IMR-90 (cell line): ENCODE measurements at regions not wholly inside any gene's neighbourhood (a gene's known extent, or its start where the extent isn't known, plus 50 kb on each side); places are given as distances from the start of the nearest gene placed in this dataset.

Experiments used
- ATAC-seq: fragments of 200-7000 bp; cut with Tn5 transposase; 2 replicates; pipeline ENCODE4 v1.9.1; 2020; ENCODE audit warnings: low read depth, mild to moderate bottlenecking, moderate library complexity
- BruUV-seq: library from RNA; stranded (reverse); fragments of 400-500 nt; replicated peaks from 2 replicates; lab custom pipeline; 2021; lab: Mats Ljungman, UMichigan
- CTCF ChIA-PET: fragments of 300-600 bp; formaldehyde crosslinking; extraction: SDS; loops from one replicate; lab custom pipeline; 2021; ENCODE audit warnings: antibody characterized with exemption; lab: Yijun Ruan, JAX
- POLR2A ChIA-PET: fragments of 300-600 bp; sonication (Branson Sonifier 250); formaldehyde crosslinking; loops from one replicate; lab custom pipeline; 2022; ENCODE audit warnings: antibody characterized with exemption; ENCODE audit not compliant: unreplicated experiment; lab: Charles Lee
- DNase-seq: peaks from one replicate; pipeline ENCODE4 v3.0.0; 2013
- H2AFZ ChIP-seq: replicated peaks from 2 replicates; pipeline ENCODE3; 2013; ENCODE audit warnings: low read length, mild to moderate bottlenecking; ENCODE audit not compliant: poor library complexity
- H2AK5ac ChIP-seq: 2 replicates; pipeline ENCODE4 v1.6.1; 2013; ENCODE audit warnings: low read depth, low read length, inconsistent platforms
- H2AK9ac ChIP-seq: replicated peaks from 2 replicates; pipeline ENCODE3; 2013; ENCODE audit warnings: mild to moderate bottlenecking, low read depth, low read length, moderate library complexity; ENCODE audit not compliant: poor library complexity
- H2BK120ac ChIP-seq: 2 replicates; pipeline ENCODE4 v1.6.1; 2013; ENCODE audit warnings: low read depth, low read length, inconsistent platforms
- H2BK15ac ChIP-seq: 3 replicates; pipeline ENCODE4 v1.6.1; 2013; ENCODE audit warnings: low read depth, low read length, inconsistent platforms
- H2BK20ac ChIP-seq: 2 replicates; pipeline ENCODE4 v1.6.1; 2013; ENCODE audit warnings: low read depth, mild to moderate bottlenecking, inconsistent platforms, low read length, moderate library complexity
- H2BK5ac ChIP-seq: 2 replicates; pipeline ENCODE4 v1.6.1; 2013; ENCODE audit warnings: mild to moderate bottlenecking, low read depth, low read length, inconsistent platforms; ENCODE audit not compliant: poor library complexity, severe bottlenecking
- H3K14ac ChIP-seq: replicated peaks from 2 replicates; pipeline ENCODE4 v1.6.1; 2013; ENCODE audit warnings: low read depth, low read length, inconsistent platforms
- H3K18ac ChIP-seq: 2 replicates; pipeline ENCODE4 v1.6.1; 2013; ENCODE audit warnings: low read depth, low read length, control low read depth
- H3K23ac ChIP-seq: 2 replicates; pipeline ENCODE4 v1.6.1; 2013; ENCODE audit warnings: low read depth, low read length, inconsistent platforms
- H3K27ac ChIP-seq: 2 replicates; pipeline ENCODE4 v1.5.1; 2013; ENCODE audit warnings: mild to moderate bottlenecking, control low read depth, low read length; ENCODE audit not compliant: insufficient read depth
- H3K27me3 ChIP-seq: 2 replicates; pipeline ENCODE4 v1.6.1; 2013; ENCODE audit warnings: low read length; ENCODE audit not compliant: control insufficient read depth, insufficient read depth
- H3K36me3 ChIP-seq: 2 replicates; pipeline ENCODE4 v1.6.1; 2013; ENCODE audit warnings: low read length, mixed read lengths; ENCODE audit not compliant: control insufficient read depth, insufficient read depth
- H3K4ac ChIP-seq: 2 replicates; pipeline ENCODE4 v1.6.1; 2013; ENCODE audit warnings: low read depth, low read length, inconsistent platforms
- H3K4me1 ChIP-seq: 2 replicates; pipeline ENCODE4 v1.6.1; 2013; ENCODE audit warnings: low read length, mixed read lengths; ENCODE audit not compliant: control insufficient read depth, insufficient read depth
- H3K4me2 ChIP-seq: 2 replicates; pipeline ENCODE4 v1.6.1; 2013; ENCODE audit warnings: low read depth, mild to moderate bottlenecking, control low read depth, low read length, moderate library complexity
- H3K4me3 ChIP-seq: 2 replicates; pipeline ENCODE4 v1.5.1; 2013; ENCODE audit warnings: low read depth, mild to moderate bottlenecking, control low read depth, low read length, moderate library complexity; ENCODE audit not compliant: insufficient read depth
- H3K56ac ChIP-seq: 2 replicates; pipeline ENCODE4 v1.6.1; 2013; ENCODE audit warnings: low read length, inconsistent platforms; ENCODE audit not compliant: insufficient read depth; ENCODE audit errors: extremely low read depth
- H3K79me1 ChIP-seq, 2 experiments: 2 replicates each; pipeline ENCODE4 v1.6.1; 2013; ENCODE audit warnings: low read length in 2 of 2, inconsistent platforms in 1 of 2, low read depth in 1 of 2
- H3K9ac ChIP-seq: 2 replicates; pipeline ENCODE4 v1.6.1; 2013; ENCODE audit warnings: low read depth, low read length, control low read depth
- H3K9me1 ChIP-seq: 2 replicates; pipeline ENCODE4 v1.6.1; 2013; ENCODE audit warnings: low read length, inconsistent platforms; ENCODE audit not compliant: insufficient read depth
- H3K9me3 ChIP-seq: 2 replicates; pipeline ENCODE4 v1.6.1; 2013; ENCODE audit warnings: low read length; ENCODE audit not compliant: control insufficient read depth, insufficient read depth
- H4K20me1 ChIP-seq: 2 replicates; pipeline ENCODE4 v1.6.1; 2013; ENCODE audit warnings: low read length, inconsistent platforms; ENCODE audit not compliant: insufficient read depth
- H4K5ac ChIP-seq: 2 replicates; pipeline ENCODE4 v1.6.1; 2013; ENCODE audit warnings: mild to moderate bottlenecking, low read depth, low read length, control low read depth
- H4K8ac ChIP-seq, 2 experiments: 2 replicates each; pipeline ENCODE4 v1.6.1; 2013; ENCODE audit warnings: low read depth in 2 of 2, low read length in 2 of 2, control low read depth in 1 of 2, inconsistent platforms in 1 of 2
- H4K91ac ChIP-seq: 2 replicates; pipeline ENCODE4 v1.6.1; 2013; ENCODE audit warnings: low read depth, low read length, inconsistent platforms; ENCODE audit not compliant: insufficient read depth
- BHLHE40 ChIP-seq: fragments of 150-350 bp; IDR thresholded peaks from 2 replicates; pipeline ENCODE4 v1.6.1; 2016; ENCODE audit warnings: mild to moderate bottlenecking, low read depth, low read length
- CEBPB ChIP-seq: IDR thresholded peaks from 2 replicates; pipeline ENCODE4 v1.6.1; 2012; ENCODE audit warnings: low read depth, low read length, improper control_type of control experiment
- CHD1 ChIP-seq: IDR thresholded peaks from 2 replicates; pipeline ENCODE4 v1.6.1; 2012; ENCODE audit warnings: low read depth, low read length, improper control_type of control experiment
- CTCF ChIP-seq: conservative IDR thresholded peaks from 2 replicates; pipeline ENCODE4 v1.5.1; 2012; ENCODE audit warnings: mild to moderate bottlenecking, low read depth, low read length, improper control_type of control experiment
- ELK1 ChIP-seq: fragments of 150-350 bp; IDR thresholded peaks from 2 replicates; pipeline ENCODE4 v1.6.1; 2016; ENCODE audit warnings: low read depth, mild to moderate bottlenecking, low read length, moderate library complexity, borderline replicate concordance
- FOS ChIP-seq: fragments of 150-350 bp; IDR thresholded peaks from 2 replicates; pipeline ENCODE4 v1.6.1; 2016; ENCODE audit warnings: low read depth, low read length
- MAFK ChIP-seq: IDR thresholded peaks from 2 replicates; pipeline ENCODE4 v1.6.1; 2012; ENCODE audit warnings: low read depth, low read length, improper control_type of control experiment
- MAZ ChIP-seq: IDR thresholded peaks from 2 replicates; pipeline ENCODE4 v1.6.1; 2012; ENCODE audit warnings: low read depth, mild to moderate bottlenecking, low read length, improper control_type of control experiment, moderate library complexity, borderline replicate concordance
- MXI1 ChIP-seq: IDR thresholded peaks from 2 replicates; pipeline ENCODE4 v1.6.1; 2012; ENCODE audit warnings: low read depth, mild to moderate bottlenecking, low read length, moderate library complexity, borderline replicate concordance
- RAD21 ChIP-seq: IDR thresholded peaks from 2 replicates; pipeline ENCODE4 v1.6.1; 2012; ENCODE audit warnings: low read length, improper control_type of control experiment
- RCOR1 ChIP-seq: IDR thresholded peaks from 2 replicates; pipeline ENCODE4 v1.6.1; 2012; ENCODE audit warnings: mild to moderate bottlenecking, low read length, improper control_type of control experiment; ENCODE audit not compliant: insufficient replicate concordance
- RFX5 ChIP-seq: IDR thresholded peaks from 2 replicates; pipeline ENCODE4 v1.8.0; 2012; ENCODE audit warnings: low read depth, mild to moderate bottlenecking, low read length, moderate library complexity
- SMC3 ChIP-seq: fragments of 150-350 bp; IDR thresholded peaks from 2 replicates; pipeline ENCODE4 v1.6.1; 2016; ENCODE audit warnings: low read depth, mild to moderate bottlenecking, antibody characterized with exemption, low read length, moderate library complexity
- USF2 ChIP-seq: fragments of 150-350 bp; IDR thresholded peaks from 2 replicates; pipeline ENCODE4 v1.6.1; 2017; ENCODE audit warnings: mild to moderate bottlenecking, antibody characterized with exemption, low read length, low read depth
- dilution Hi-C: fragments of 300-500 bp; cut with HindIII; formaldehyde crosslinking; loops from one replicate; pipeline ENCODE4 v1.14.3; 2018; ENCODE audit warnings: low sequenced_read_pairs; ENCODE audit not compliant: unreplicated experiment
- in situ Hi-C: fragments of 300-500 bp; cut with MboI; formaldehyde crosslinking; loops from 3 replicates; pipeline ENCODE4 v1.14.3; 2019; ENCODE audit warnings: low sequenced_read_pairs, inconsistent platforms, mixed read lengths
- intact Hi-C: fragments of 100-400 bp; cut with micrococcal nuclease; formaldehyde crosslinking; loops from 2 replicates; pipeline ENCODE4 v1.10.0; 2022

GRCh38 chr1:162951553-162952315 is 90.8 kb upstream of the CCDC190 start (continued):
- no peak for TF ChIP-seq SMC3

- Histone ChIP-seq H3K4me2 (no peak overlapping the region), H2BK15ac (no peak overlapping the region), H3K79me1 (no peaks in the 10 kb centered on the region), H3K36me3 (no peaks in the 10 kb centered on the region), H3K23ac (no peak overlapping the region), H3K9me3 (no peaks in the 10 kb centered on the region), H3K9ac (no peak overlapping the region), H4K5ac (no peak overlapping the region), H3K4me1 (peaks cover 5% of the 10 kb centered on the region), H3K27ac (no peak overlapping the region), H4K91ac (no peak overlapping the region), H2BK5ac (no peak overlapping the region), H2AK9ac (no peak overlapping the region), H4K20me1 (no peaks in the 10 kb centered on the region), H3K56ac (no peak overlapping the region), H2BK20ac (no peak overlapping the region), H3K27me3 (no peaks in the 10 kb centered on the region), H3K4me3 (no peak overlapping the region), H2AFZ (no peak overlapping the region), H3K4ac (no peak overlapping the region), H3K9me1 (no peaks in the 10 kb centered on the region), H2BK120ac (no peak overlapping the region), H2AK5ac (no peak overlapping the region), H3K14ac (no peak overlapping the region), H3K18ac (no peak overlapping the region), H4K8ac (no peak overlapping the region)
- intact Hi-C loops: no loop called here
- dilution Hi-C loops: no loop called here
- ATAC-seq (no peak), DNase-seq (no peak)
- POLR2A ChIA-PET: interaction anchor here (0.6 kb wide), 1 partner anchor 111 kb away, joined by 5 read pairs; no protein-coding TSS in a partner anchor
- in situ Hi-C loops: no loop called here
- BruUV-seq: no TSS peak
- CTCF ChIA-PET: no interaction called here
- TF ChIP-seq MXI1 (no peak), BHLHE40 (no peak), FOS (no peak), CTCF (no peak), ELK1 (no peak), USF2 (no peak), RAD21 (no peak), MAFK (no peak), CEBPB (no peak), CHD1 (no peak), SMC3 (no peak), RFX5 (no peak), RCOR1 (no peak), MAZ (no peak)
Observed at GRCh38 chr1:162950187-162950586, 89.2 kb upstream of the CCDC190 start.
